PFSK-1 (cell line): ENCODE measurements at regions not wholly inside any gene's neighbourhood (a gene's known extent, or its start where the extent isn't known, plus 50 kb on each side); places are given as distances from the start of the nearest gene placed in this dataset.

Experiments
- POLR2AphosphoS5 ChIP-seq: IDR thresholded peaks from 2 replicates; pipeline ENCODE4 v1.6.1; 2012; ENCODE audit warnings: low read depth, mild to moderate bottlenecking, control low read depth, low read length, moderate library complexity
- SIN3A ChIP-seq: IDR thresholded peaks from 2 replicates; pipeline ENCODE4 v1.6.1; 2012; ENCODE audit warnings: mild to moderate bottlenecking, low read length, moderate library complexity, borderline replicate concordance; ENCODE audit not compliant: insufficient read depth
- TAF1 ChIP-seq: IDR thresholded peaks from 2 replicates; pipeline ENCODE4 v1.6.1; 2012; ENCODE audit warnings: low read length, control low read depth, borderline replicate concordance; ENCODE audit not compliant: insufficient read depth
- TF ChIP-seq, protein P1 (sequence below), 2 experiments: IDR thresholded peaks; 2 replicates each; pipeline versions ENCODE4 v1.6.1 to v1.8.0; 2011 to 2012; ENCODE audit warnings: low read depth in 2 of 2, low read length in 2 of 2, control low read depth in 1 of 2, inconsistent platforms in 1 of 2, mild to moderate bottlenecking in 1 of 2, moderate library complexity in 1 of 2; ENCODE audit not compliant: insufficient read depth in 1 of 2

GRCh38 chr13:50078231-50078894, 63.1 kb downstream of the KCNRG start:
- TF ChIP-seq, protein P1, sequence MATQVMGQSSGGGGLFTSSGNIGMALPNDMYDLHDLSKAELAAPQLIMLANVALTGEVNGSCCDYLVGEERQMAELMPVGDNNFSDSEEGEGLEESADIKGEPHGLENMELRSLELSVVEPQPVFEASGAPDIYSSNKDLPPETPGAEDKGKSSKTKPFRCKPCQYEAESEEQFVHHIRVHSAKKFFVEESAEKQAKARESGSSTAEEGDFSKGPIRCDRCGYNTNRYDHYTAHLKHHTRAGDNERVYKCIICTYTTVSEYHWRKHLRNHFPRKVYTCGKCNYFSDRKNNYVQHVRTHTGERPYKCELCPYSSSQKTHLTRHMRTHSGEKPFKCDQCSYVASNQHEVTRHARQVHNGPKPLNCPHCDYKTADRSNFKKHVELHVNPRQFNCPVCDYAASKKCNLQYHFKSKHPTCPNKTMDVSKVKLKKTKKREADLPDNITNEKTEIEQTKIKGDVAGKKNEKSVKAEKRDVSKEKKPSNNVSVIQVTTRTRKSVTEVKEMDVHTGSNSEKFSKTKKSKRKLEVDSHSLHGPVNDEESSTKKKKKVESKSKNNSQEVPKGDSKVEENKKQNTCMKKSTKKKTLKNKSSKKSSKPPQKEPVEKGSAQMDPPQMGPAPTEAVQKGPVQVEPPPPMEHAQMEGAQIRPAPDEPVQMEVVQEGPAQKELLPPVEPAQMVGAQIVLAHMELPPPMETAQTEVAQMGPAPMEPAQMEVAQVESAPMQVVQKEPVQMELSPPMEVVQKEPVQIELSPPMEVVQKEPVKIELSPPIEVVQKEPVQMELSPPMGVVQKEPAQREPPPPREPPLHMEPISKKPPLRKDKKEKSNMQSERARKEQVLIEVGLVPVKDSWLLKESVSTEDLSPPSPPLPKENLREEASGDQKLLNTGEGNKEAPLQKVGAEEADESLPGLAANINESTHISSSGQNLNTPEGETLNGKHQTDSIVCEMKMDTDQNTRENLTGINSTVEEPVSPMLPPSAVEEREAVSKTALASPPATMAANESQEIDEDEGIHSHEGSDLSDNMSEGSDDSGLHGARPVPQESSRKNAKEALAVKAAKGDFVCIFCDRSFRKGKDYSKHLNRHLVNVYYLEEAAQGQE (IDR thresholded peaks at IDR 0.05; ENCODE audit: insufficient read depth in 1 of 2, low read depth in 2 of 2, low read length in 2 of 2): no peak
- TF ChIP-seq SIN3A (no peak), POLR2AphosphoS5 (no peak), TAF1 (no peak)
